Hepatocyte (in vitro differentiated cells): ENCODE measurements at regions not wholly inside any gene's neighbourhood (a gene's known extent, or its start where the extent isn't known, plus 50 kb on each side); places are given as distances from the start of the nearest gene placed in this dataset.

Source experiments
- DNase-seq: peaks from one replicate; pipeline ENCODE4 v3.0.0-alpha.2; 2016; ENCODE audit warnings: low spot score
- H2AFZ ChIP-seq: fragments of 200-600 bp; sonication (generic); 2 replicates; pipeline ENCODE4 v1.6.0; 2016; ENCODE audit warnings: antibody characterized with exemption, mild to moderate bottlenecking
- H3K27ac ChIP-seq: fragments of 200-600 bp; sonication (generic); 2 replicates; pipeline ENCODE4 v1.5.1; 2016; ENCODE audit warnings: mild to moderate bottlenecking
- H3K27me3 ChIP-seq: fragments of 200-600 bp; sonication (generic); 2 replicates; pipeline ENCODE4 v1.6.1; 2016
- H3K36me3 ChIP-seq: fragments of 200-600 bp; sonication (generic); replicated peaks from 2 replicates; pipeline ENCODE4 v1.5.1; 2016; ENCODE audit warnings: low read depth; ENCODE audit not compliant: insufficient read depth
- H3K4me1 ChIP-seq: fragments of 200-600 bp; sonication (generic); 2 replicates; pipeline ENCODE4 v1.5.1; 2016; ENCODE audit warnings: mild to moderate bottlenecking, moderate library complexity; ENCODE audit not compliant: insufficient read depth
- H3K4me2 ChIP-seq: fragments of 200-600 bp; sonication (generic); 2 replicates; pipeline ENCODE4 v1.6.0; 2016
- H3K4me3 ChIP-seq: fragments of 200-600 bp; sonication (generic); 2 replicates; pipeline ENCODE4 v1.5.1; 2016; ENCODE audit warnings: mild to moderate bottlenecking
- H3K79me2 ChIP-seq: fragments of 200-600 bp; sonication (generic); 2 replicates; pipeline ENCODE4 v1.6.0; 2017; ENCODE audit warnings: mild to moderate bottlenecking
- H3K9me2 ChIP-seq: fragments of 200-600 bp; sonication (generic); replicated peaks from 2 replicates; pipeline ENCODE4 v1.6.0; 2017; ENCODE audit warnings: mild to moderate bottlenecking; ENCODE audit not compliant: insufficient read depth
- H3K9me3 ChIP-seq: fragments of 200-600 bp; sonication (generic); 2 replicates; pipeline ENCODE4 v1.5.1; 2016; ENCODE audit warnings: low read depth, mild to moderate bottlenecking
- H4K20me1 ChIP-seq: fragments of 200-600 bp; sonication (generic); 2 replicates; pipeline ENCODE4 v1.6.0; 2016; ENCODE audit warnings: mild to moderate bottlenecking; ENCODE audit not compliant: insufficient read depth, poor library complexity, severe bottlenecking
- CTCF ChIP-seq: fragments of 200-600 bp; sonication (generic); IDR thresholded peaks from 2 replicates; pipeline ENCODE4 v1.5.1; 2016; ENCODE audit warnings: antibody characterized with exemption, mild to moderate bottlenecking; ENCODE audit not compliant: poor library complexity
- EZH2 ChIP-seq: fragments of 200-600 bp; sonication (generic); IDR thresholded peaks from 2 replicates; pipeline ENCODE4 v1.6.1; 2016; ENCODE audit warnings: antibody characterized with exemption, mild to moderate bottlenecking, borderline replicate concordance
- EZH2phosphoT487 ChIP-seq: fragments of 200-600 bp; sonication (generic); IDR thresholded peaks from one replicate; pipeline ENCODE4 v1.6.1; 2018; ENCODE audit warnings: antibody characterized with exemption, mild to moderate bottlenecking, low read depth, moderate library complexity; ENCODE audit not compliant: unreplicated experiment, severe bottlenecking
- WGBS: methylation state at CpG from one replicate; pipeline ENCODE4 v1.1.6; 2016; ENCODE audit warnings: low lambda C conversion rate; ENCODE audit errors: missing lambda C conversion rate; 5-methylcytosine and 5-hydroxymethylcytosine counted together

- Histone ChIP-seq H4K20me1 (no peaks in the 10 kb centered on the region), H3K27ac (no peak overlapping the region), H3K9me2 (no peaks in the 10 kb centered on the region), H3K4me1 (no peaks in the 10 kb centered on the region), H3K27me3 (no peaks in the 10 kb centered on the region), H3K9me3 (no peaks in the 10 kb centered on the region), H2AFZ (peak overlapping the region; percentile 87), H3K79me2 (no peaks in the 10 kb centered on the region), H3K4me3 (peak overlapping the region; percentile 65), H3K4me2 (peak overlapping the region; percentile 98), H3K36me3 (no peaks in the 10 kb centered on the region)
- WGBS = 5% methylated on average over 46 of the region's 48 CpGs
- no peak for TF ChIP-seq EZH2phosphoT487
- peak; percentile 86 for TF ChIP-seq CTCF
- no peak for TF ChIP-seq EZH2
- peak; percentile 90 for DNase-seq
Observed at GRCh38 chr3:117997201-117998049, 1037.2 kb downstream of the IGSF11 start.

- Histone ChIP-seq H2AFZ (no peak overlapping the region), H4K20me1 (no peaks in the 10 kb centered on the region), H3K36me3 (no peaks in the 10 kb centered on the region), H3K79me2 (no peaks in the 10 kb centered on the region), H3K9me2 (no peaks in the 10 kb centered on the region), H3K9me3 (no peaks in the 10 kb centered on the region), H3K27ac (no peak overlapping the region), H3K4me2 (no peak overlapping the region), H3K4me1 (no peaks in the 10 kb centered on the region), H3K4me3 (no peak overlapping the region), H3K27me3 (no peaks in the 10 kb centered on the region)
- WGBS = 59% methylated on average over 4 of the region's 4 CpGs
- no peak for TF ChIP-seq CTCF
- TF ChIP-seq EZH2phosphoT487 = no peak
- no peak for TF ChIP-seq EZH2
- DNase-seq = no peak
Observed at GRCh38 chr3:117998071-117998470, 1036.6 kb downstream of the IGSF11 start.

- Histone ChIP-seq H2AFZ (no peak overlapping the region), H3K9me3 (no peaks in the 10 kb centered on the region), H3K4me2 (no peak overlapping the region), H3K27ac (no peak overlapping the region), H3K27me3 (no peaks in the 10 kb centered on the region), H3K79me2 (no peaks in the 10 kb centered on the region), H3K9me2 (no peaks in the 10 kb centered on the region), H3K36me3 (no peaks in the 10 kb centered on the region), H3K4me3 (no peak overlapping the region), H3K4me1 (no peaks in the 10 kb centered on the region), H4K20me1 (no peaks in the 10 kb centered on the region)
- 68% methylated on average over 2 of the region's 2 CpGs for WGBS
- no peak for DNase-seq
- no peak for TF ChIP-seq EZH2
- no peak for TF ChIP-seq CTCF
- no peak for TF ChIP-seq EZH2phosphoT487
Observed at GRCh38 chr3:118000219-118000618, 1034.4 kb downstream of the IGSF11 start.
